ENCODE measurements at regions not wholly inside any gene's neighbourhood (a gene's known extent, or its start where the extent isn't known, plus 50 kb on each side); places are given as distances from the start of the nearest gene placed in this dataset.

DNA sequence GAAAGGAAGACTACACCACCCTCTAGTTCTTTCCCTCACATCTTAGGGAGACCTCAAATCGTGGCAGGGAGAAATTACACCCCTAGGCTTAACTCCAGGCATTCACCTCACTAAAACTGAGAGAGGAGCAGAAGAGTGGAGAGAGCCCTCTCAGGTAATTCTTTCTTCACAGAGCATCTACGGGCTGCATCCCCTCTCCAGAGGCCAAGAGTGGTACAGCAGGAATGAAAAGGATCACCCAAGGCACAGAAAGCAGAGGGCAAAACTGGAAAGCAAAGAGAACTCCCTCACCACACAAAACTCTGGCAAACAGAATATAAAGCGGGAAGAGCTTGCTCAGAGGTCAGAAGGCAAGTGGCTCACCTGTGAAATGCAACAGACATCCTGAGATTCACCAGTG lies 661.2 kb downstream of the TBC1D4 start:
- TF ChIP-seq, protein P1, sequence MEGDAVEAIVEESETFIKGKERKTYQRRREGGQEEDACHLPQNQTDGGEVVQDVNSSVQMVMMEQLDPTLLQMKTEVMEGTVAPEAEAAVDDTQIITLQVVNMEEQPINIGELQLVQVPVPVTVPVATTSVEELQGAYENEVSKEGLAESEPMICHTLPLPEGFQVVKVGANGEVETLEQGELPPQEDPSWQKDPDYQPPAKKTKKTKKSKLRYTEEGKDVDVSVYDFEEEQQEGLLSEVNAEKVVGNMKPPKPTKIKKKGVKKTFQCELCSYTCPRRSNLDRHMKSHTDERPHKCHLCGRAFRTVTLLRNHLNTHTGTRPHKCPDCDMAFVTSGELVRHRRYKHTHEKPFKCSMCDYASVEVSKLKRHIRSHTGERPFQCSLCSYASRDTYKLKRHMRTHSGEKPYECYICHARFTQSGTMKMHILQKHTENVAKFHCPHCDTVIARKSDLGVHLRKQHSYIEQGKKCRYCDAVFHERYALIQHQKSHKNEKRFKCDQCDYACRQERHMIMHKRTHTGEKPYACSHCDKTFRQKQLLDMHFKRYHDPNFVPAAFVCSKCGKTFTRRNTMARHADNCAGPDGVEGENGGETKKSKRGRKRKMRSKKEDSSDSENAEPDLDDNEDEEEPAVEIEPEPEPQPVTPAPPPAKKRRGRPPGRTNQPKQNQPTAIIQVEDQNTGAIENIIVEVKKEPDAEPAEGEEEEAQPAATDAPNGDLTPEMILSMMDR (conservative IDR thresholded peaks at IDR 0.05; ENCODE audit: low read depth) = no peak
- POLR2A ChIA-PET (ENCODE audit: low non-redundant PET) = no interaction called here
- DNase-seq (ENCODE audit: low spot score) = no peak
- H3K27ac ChIP-seq = no peak overlapping the region
- CTCF ChIA-PET = no interaction called here

DNA sequence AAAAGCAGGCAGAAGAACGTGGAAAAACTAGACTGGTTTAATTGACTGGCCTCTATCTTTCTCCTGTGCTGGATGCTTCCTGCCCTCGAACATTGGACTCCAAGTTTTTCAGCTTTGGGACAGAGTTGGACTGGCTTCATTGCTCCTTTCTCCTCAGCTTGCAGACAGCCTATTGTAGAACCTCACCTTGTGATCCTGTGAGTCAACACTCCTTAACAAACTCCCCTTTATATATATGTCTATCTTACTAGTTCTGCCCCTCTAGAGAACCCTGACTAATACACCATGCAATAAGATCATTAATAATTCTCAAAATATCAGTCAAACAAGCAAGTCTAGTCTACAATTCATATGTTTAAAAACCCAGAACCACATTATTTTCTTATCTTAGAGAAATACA lies 662.4 kb downstream of the TBC1D4 start:
- POLR2A ChIA-PET (ENCODE audit: low non-redundant PET) = no interaction called here
- CTCF ChIA-PET = no interaction called here
- no peak for DNase-seq (ENCODE audit: low spot score)
- no peak overlapping the region for H3K27ac ChIP-seq
- TF ChIP-seq, protein P1 (conservative IDR thresholded peaks at IDR 0.05; ENCODE audit: low read depth) = no peak

DNA sequence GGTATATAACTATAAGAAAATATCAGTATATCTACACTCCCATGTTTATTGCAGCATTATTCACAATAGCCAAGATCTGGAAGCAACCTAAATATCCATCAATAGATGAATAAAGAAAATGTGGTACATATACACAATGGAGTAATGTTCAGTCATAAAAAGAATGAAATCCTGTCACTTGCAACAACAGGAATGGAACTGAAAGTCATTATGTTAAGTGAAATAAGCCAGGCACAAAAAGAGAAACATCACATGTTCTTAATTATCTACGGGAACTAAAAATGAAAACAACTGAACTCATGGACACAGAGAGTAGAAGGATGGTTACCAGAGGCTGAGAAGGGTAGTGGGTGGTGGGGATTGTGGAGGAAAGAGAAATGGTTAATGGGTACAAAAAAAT lies 665.2 kb downstream of the TBC1D4 start:
- TF ChIP-seq, protein P1 (conservative IDR thresholded peaks at IDR 0.05; ENCODE audit: low read depth) = no peak
- POLR2A ChIA-PET (ENCODE audit: low non-redundant PET) = no interaction called here
- no peak overlapping the region for H3K27ac ChIP-seq
- DNase-seq (ENCODE audit: low spot score) = no peak
- CTCF ChIA-PET = no interaction called here

DNA sequence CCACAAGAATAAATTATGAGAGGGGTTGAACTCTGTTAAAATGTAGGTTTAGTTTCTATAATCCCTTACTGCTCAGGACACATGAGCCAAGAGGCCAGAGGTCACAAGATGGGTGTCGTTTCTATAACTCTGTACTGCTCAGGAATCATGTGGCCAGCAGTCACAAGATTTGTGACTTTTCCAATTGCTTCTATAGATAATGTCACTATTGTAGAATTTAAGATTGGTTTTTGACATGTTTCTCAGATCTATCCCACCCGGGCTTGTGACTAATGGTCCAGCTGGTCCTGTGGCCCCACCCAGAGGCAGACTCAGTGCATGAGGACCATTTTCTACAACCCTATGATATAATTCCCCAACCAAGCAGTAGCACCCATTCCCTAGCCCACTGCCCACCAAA lies 662.0 kb upstream of the KLF12 start:
- H3K27ac ChIP-seq = no peak overlapping the region
- TF ChIP-seq, protein P1 (conservative IDR thresholded peaks at IDR 0.05; ENCODE audit: low read depth) = no peak
- no peak for DNase-seq (ENCODE audit: low spot score)
- ChIA-PET CTCF (no interaction called here), POLR2A (ENCODE audit: low non-redundant PET) (no interaction called here)

DNA sequence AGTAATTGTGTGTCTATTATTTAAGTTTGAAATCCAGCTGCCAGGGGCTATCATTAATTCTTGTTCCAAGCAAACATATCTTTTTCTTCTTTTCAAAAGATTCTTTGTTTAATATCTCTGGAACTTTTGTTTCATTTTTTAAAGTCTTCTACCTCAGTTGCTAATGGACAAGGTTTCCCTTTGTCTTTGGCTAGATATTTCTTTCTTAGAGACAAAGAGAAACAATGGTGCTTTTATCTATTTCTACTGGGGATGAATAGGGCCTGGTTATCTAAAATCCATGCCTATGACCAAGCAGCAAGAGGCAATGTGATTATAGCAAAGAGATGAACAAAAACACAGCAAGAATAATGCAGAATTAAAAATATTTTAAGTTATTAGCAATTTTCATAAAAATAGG lies 661.3 kb upstream of the KLF12 start:
- DNase-seq (ENCODE audit: low spot score) = no peak
- ChIA-PET POLR2A (ENCODE audit: low non-redundant PET) (no interaction called here), CTCF (no interaction called here)
- TF ChIP-seq, protein P1 (conservative IDR thresholded peaks at IDR 0.05; ENCODE audit: low read depth) = no peak
- H3K27ac ChIP-seq = no peak overlapping the region

DNA sequence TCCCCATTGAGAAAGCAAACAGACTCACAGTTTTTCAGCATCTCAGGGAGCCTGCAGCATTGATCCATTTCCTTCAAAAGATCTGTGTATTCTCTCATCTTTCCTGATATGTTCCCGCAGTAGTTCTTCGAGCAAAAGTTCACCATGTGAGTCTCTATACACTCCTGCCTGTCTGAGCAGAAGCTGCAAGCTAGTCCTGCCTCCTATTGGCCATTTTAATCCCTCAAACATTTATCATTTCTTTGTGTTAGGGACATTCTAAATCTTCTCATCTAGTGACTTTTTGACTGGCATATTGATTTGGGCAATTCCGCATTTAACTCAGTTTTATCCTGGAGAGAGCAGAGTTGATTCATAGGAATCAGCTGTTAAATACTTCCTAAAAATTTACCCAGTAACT lies 660.4 kb upstream of the KLF12 start:
- H3K27ac ChIP-seq = no peak overlapping the region
- POLR2A ChIA-PET (ENCODE audit: low non-redundant PET) = no interaction called here
- DNase-seq (ENCODE audit: low spot score) = no peak
- TF ChIP-seq, protein P1 (conservative IDR thresholded peaks at IDR 0.05; ENCODE audit: low read depth) = no peak
- CTCF ChIA-PET = no interaction called here

DNA sequence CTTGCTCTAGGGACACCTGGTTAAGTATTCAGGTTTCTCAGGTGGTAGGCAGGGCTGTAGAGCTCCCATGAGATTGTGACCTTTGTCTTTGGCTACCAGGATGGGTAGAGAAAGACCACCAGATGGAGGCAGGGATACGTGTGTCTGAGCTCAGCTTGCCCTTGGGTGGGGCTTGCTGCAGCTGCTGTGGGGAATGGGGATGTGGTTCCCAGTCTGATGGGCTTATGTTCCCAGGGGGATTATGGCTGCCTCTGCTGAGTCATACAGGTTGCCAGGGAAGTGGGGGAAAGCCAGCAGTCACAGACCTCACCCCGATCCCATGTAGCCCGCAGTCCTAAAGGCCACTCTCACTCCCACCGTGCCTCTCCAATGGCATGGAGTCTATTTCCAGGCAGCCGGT lies 659.9 kb upstream of the KLF12 start:
- TF ChIP-seq, protein P1 (conservative IDR thresholded peaks at IDR 0.05; ENCODE audit: low read depth) = no peak
- CTCF ChIA-PET = no interaction called here

More for the DNA sequence above, 659.9 kb upstream of the KLF12 start:
- no peak for DNase-seq (ENCODE audit: low spot score)
- no peak overlapping the region for H3K27ac ChIP-seq
- POLR2A ChIA-PET (ENCODE audit: low non-redundant PET) = no interaction called here
